ENCODE measurements at regions not wholly inside any gene's neighbourhood (a gene's known extent, or its start where the extent isn't known, plus 50 kb on each side); places are given as distances from the start of the nearest gene placed in this dataset.
A peak's percentile ranks its signal among the peaks of the same experiment; 100 is the strongest.

DNA sequence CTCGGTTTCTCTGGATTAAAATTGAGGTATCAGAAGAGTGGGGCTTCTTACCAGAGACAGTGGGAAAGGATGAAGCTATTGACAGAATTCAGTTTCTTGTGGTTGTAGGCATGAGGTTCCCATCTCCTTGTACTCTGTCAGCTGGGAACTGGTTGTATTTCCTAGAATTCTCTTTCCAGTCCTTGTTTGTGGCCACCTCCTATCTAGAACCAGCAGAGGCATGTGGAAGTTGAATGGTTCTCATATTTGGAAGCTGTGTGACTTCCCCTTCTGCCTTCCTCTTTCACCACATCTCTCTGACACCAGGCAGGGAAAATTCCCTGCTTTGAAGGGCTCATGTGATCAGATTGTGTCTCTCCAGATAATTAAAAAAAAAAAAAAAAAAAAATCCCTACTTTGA lies 457.7 kb upstream of the ADAMTS5 start:
- H3K27ac ChIP-seq, result no peak overlapping the region
- peak in 1 of 2 donors; percentile 63 for DNase-seq (ENCODE audit: low read depth in 1 of 2, low spot score in 1 of 2)

DNA sequence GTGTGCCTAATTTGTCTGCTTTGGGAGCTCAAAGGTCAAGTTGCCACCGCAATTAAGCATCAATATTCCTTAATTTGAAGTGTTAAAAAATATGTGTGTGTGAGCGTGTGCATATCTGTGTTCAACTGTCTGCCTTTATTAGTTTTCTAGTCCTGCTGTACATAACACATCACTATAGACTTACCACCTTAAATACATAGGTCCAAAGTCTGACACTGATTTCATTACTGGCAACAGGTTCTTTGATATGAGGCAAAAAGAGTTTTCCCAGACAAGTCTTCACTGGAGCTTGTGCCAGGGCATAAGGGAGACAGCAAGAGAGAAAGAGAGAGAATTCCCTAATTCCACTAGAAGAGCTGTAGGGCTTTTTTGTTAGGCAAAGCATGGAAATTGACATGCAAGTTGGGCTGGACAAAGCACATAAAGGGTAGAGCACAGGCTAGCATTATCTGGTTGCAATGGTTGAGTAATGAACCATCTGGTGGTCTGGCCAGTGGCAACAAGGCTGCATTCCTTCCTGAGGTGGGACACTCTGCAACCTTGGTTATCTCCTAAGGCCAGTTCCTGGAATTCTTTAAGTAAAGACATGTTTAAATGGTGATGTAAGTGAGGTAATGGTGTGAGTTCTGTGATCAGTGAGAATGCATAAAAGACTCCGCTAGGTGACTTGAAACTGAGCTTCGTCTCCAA lies 457.2 kb upstream of the ADAMTS5 start:
- no peak for TF ChIP-seq CTCF (IDR thresholded peaks at IDR 0.05; ENCODE audit: low read depth, low read length)
- Histone ChIP-seq H3K36me3 (no peaks in the 10 kb centered on the region), H3K27me3 (no peaks in the 10 kb centered on the region), H3K4me1 (ENCODE audit: low read depth) (no peaks in the 10 kb centered on the region), H3K9me3 (ENCODE audit: low read depth) (no peaks in the 10 kb centered on the region), H3K4me3 (no peak overlapping the region), H3K27ac (no peak overlapping the region)
- DNase-seq (ENCODE audit: low read depth in 1 of 2, low spot score in 1 of 2), result peak in 1 of 2 donors; percentile 74

More for the DNA sequence above, 457.7 kb upstream of the ADAMTS5 start:
- Histone ChIP-seq H3K4me3 (no peak overlapping the region), H3K4me1 (ENCODE audit: low read depth) (no peaks in the 10 kb centered on the region), H3K9me3 (ENCODE audit: low read depth) (no peaks in the 10 kb centered on the region), H3K36me3 (no peaks in the 10 kb centered on the region), H3K27me3 (no peaks in the 10 kb centered on the region)
- no peak for TF ChIP-seq CTCF (IDR thresholded peaks at IDR 0.05; ENCODE audit: low read depth, low read length)

GRCh38 chr21:27423038-27423437 lies 456.1 kb upstream of the ADAMTS5 start:
- Histone ChIP-seq H3K27ac (no peak overlapping the region), H3K27me3 (no peaks in the 10 kb centered on the region), H3K4me1 (ENCODE audit: low read depth) (no peaks in the 10 kb centered on the region), H3K4me3 (no peak overlapping the region), H3K9me3 (ENCODE audit: low read depth) (no peaks in the 10 kb centered on the region), H3K36me3 (no peaks in the 10 kb centered on the region)
- no peak for TF ChIP-seq CTCF (IDR thresholded peaks at IDR 0.05; ENCODE audit: low read depth, low read length)
- peak in 1 of 2 donors; percentile 87 for DNase-seq (ENCODE audit: low read depth in 1 of 2, low spot score in 1 of 2)

DNA sequence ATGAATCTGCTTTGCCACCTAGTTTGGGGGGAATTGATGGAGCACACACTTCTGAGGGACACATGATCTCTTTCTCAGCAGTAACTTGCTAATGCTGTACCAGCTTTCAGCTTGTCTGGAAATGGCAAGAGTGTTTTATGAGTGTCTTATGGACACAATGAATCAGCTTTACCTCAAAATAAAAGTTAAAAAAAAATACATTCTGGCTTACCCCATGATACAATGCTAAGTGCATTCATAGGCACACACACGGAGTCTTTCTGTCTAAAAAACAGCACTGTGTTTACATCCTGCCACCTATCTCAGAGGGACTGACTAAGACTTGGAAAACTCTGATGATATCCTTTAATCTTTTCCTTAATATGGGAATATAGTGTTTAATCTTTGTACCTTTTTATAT lies 455.5 kb upstream of the ADAMTS5 start:
- Histone ChIP-seq H3K4me3 (no peak overlapping the region), H3K36me3 (no peaks in the 10 kb centered on the region), H3K9me3 (ENCODE audit: low read depth) (no peaks in the 10 kb centered on the region), H3K27ac (no peak overlapping the region), H3K27me3 (no peaks in the 10 kb centered on the region), H3K4me1 (ENCODE audit: low read depth) (no peaks in the 10 kb centered on the region)
- DNase-seq (ENCODE audit: low read depth in 1 of 2, low spot score in 1 of 2), result no peak
- no peak for TF ChIP-seq CTCF (IDR thresholded peaks at IDR 0.05; ENCODE audit: low read depth, low read length)

- TF ChIP-seq CTCF (IDR thresholded peaks at IDR 0.05; ENCODE audit: low read depth, low read length), result no peak
- peak in 1 of 2 donors; percentile 36 for DNase-seq (ENCODE audit: low read depth in 1 of 2, low spot score in 1 of 2)
- Histone ChIP-seq H3K4me3 (no peak overlapping the region), H3K9me3 (ENCODE audit: low read depth) (no peaks in the 10 kb centered on the region), H3K4me1 (ENCODE audit: low read depth) (no peaks in the 10 kb centered on the region), H3K27ac (no peak overlapping the region), H3K27me3 (no peaks in the 10 kb centered on the region), H3K36me3 (no peaks in the 10 kb centered on the region)
Measured at GRCh38 chr21:27421654-27422053, 454.8 kb upstream of the ADAMTS5 start.
